GM12892 (cell line): ENCODE measurements at regions not wholly inside any gene's neighbourhood (a gene's known extent, or its start where the extent isn't known, plus 50 kb on each side); places are given as distances from the start of the nearest gene placed in this dataset.

Experiments
- DNase-seq: peaks from one replicate; pipeline ENCODE4 v3.0.0; 2011; ENCODE audit not compliant: insufficient read length
- FAIRE-seq: peaks from 2 replicates; lab custom pipeline; 2011; peaks lifted over from hg19 to GRCh38; lab: Jason Lieb, UNC
- POLR2A ChIP-seq: IDR thresholded peaks from 2 replicates; pipeline ENCODE4 v1.6.1; 2011; ENCODE audit warnings: low read depth, low read length, control low read depth
- POLR2AphosphoS5 ChIP-seq: IDR thresholded peaks from 2 replicates; pipeline ENCODE4 v1.6.1; 2011; ENCODE audit warnings: low read depth, low read length, control low read depth
- TAF1 ChIP-seq: IDR thresholded peaks from 2 replicates; pipeline ENCODE4 v1.6.1; 2011; ENCODE audit warnings: low read depth, mild to moderate bottlenecking, control low read depth, low read length, borderline replicate concordance

DNA sequence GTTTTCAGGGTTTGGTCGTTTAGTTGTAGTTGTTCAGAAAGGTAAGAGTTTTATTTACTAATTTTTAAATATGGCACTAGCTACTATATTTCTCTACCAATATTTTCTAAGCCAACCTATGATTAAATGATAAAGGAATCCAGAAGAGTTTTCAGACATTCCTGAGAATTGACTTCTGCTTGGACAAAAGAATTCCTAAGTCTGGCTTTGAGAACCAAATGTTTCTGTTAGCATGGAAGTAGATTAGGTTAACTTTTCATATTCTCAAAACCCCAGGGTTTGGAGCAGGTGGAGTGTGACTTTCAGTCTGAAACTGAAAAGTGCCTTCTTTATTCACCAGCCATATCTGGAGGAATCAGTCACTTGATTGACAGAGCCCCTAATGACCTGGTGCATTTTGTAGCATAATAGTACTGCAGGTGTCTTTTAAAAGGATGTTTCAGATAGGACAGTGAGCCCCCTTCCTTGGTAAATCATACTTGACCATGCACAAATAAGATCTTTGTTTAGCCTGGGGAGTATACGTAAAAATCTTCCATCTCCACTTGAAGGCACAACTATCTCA is 457.0 kb upstream of the ZNF462 start:
- DNase-seq (no peak), FAIRE-seq (no peak)
- no peak for TF ChIP-seq POLR2A
- no peak for TF ChIP-seq TAF1
- TF ChIP-seq POLR2AphosphoS5: no peak

DNA sequence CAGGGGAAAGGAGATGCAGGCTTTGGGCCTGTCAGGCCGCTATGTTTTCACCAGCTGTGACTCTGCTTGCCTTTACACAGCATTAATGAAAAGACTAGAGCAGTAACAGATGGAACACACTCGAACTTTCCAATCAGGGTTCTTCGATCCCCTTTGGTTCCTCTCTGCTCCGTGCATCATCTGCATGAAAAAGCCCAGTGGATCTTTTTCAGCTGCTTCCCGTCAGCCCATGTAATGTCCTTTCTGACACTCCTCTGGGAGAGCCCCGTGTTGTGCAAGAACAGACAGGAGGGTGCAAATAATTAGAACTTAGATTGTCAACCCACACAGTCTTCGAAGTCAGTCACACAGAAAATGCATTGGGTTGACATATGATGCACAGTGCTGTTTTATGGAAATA is 448.9 kb upstream of the ZNF462 start:
- FAIRE-seq: no peak
- TF ChIP-seq POLR2AphosphoS5: no peak
- no peak for TF ChIP-seq POLR2A
- no peak for TF ChIP-seq TAF1
- DNase-seq: no peak

DNA sequence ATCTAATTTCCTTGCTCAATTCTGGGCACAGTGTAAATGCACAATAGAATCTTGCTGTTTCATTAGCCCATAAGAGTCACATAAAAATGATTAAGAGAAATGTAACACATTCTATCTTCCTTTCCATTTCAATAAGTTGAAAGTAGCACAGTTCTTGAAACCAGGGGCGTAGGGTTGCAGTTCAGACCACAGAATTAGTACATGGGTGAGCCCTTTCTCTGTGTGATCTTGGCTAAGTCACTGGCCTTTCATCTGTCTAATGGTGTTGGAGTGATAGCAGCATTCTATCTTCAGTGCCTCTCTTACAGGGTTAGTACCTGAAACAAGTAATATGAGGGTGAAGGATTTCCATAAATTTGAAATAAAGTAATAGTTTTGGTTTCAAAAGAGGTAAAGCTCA is 445.3 kb upstream of the ZNF462 start:
- FAIRE-seq (no peak), DNase-seq (no peak)
- TF ChIP-seq TAF1: no peak
- TF ChIP-seq POLR2AphosphoS5: no peak
- TF ChIP-seq POLR2A: no peak

DNA sequence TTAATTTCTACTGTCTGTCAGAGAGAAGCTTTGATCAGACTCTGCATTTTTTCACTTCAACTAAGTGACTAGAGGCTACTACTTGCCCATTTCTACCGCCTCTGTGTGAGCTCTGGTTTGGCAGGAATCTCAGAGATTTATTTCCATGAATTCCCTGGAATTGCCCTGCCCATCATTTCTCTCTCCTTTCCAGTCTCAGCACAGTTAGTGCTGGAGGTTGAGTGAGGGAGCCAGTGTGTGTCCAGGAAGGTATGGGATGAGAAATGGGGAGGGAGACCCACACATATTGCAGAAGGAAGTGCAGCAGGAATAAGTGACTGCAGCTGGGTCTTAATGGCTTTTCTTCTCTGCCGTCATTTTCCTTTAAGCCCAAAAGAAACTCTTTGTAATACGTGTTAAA is 443.1 kb upstream of the ZNF462 start:
- no peak for FAIRE-seq

DNA sequence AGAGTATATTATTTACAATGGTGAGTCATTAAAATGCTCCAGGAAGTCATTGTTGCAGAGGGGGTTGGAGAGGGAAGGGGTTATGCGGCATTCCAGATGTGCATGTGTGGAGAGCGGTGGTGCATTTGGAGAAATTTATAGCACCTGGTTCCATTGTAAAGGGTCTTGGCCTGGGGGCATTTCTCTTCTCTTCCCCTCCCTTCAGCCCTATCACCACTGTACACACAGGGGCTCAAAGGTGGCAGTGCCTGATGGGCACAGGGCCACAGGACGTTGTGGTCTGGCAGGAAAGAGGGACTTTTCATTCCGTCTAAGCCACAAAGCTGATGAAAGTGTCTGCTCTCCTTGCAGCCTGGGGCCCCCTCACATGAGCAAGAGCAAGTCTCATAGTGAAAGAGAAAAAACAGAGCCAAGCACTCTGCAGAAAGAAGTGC is 442.4 kb upstream of the ZNF462 start:
- TF ChIP-seq TAF1 (no peak), POLR2A (no peak), POLR2AphosphoS5 (no peak)
- peak; percentile 82 for FAIRE-seq
- no peak for DNase-seq

More for the DNA sequence above, 443.1 kb upstream of the ZNF462 start:
- TF ChIP-seq POLR2A (no peak), POLR2AphosphoS5 (no peak), TAF1 (no peak)
- DNase-seq: no peak

DNA sequence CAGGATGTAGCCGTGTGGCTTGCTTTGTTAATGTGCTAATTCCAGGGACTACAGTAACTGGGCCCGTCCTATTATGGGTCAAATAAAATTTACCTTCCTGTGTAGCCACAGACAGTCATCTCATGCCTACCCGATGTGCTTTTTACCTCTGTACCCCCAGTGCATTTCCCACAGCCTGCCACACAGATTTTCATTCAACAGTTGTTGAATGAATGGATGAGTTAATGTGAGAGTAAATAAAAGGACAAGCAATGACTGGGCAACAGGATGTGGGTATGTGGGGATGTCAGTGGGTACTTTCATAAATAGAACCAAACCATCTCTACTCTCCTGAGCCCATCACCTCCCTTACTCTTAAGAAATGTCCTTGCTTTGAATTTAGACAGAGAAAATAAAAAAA is 441.2 kb upstream of the ZNF462 start:
- FAIRE-seq: peak; percentile 60

DNA sequence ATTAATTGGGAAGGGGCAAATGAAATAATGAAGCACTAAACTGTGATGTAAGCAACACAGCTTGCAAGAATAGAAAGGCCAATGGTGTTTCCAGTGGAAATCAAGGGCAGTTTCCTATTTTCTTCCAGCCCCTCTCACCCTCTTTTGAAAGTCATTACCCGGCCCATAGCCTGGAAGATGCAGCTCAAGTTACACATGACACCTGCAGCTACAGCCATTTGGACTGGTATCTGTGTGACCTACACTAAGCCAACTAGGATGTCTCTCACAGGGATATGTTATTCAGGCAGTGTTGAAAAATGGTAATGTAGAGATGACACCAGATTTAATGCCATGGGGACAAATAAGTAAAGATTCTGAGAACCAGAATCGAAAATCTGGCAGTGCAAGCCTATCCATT is 439.4 kb upstream of the ZNF462 start:
- DNase-seq (no peak), FAIRE-seq (no peak)
- TF ChIP-seq POLR2A (no peak), POLR2AphosphoS5 (no peak), TAF1 (no peak)

More for the DNA sequence above, 441.2 kb upstream of the ZNF462 start:
- TF ChIP-seq POLR2A: no peak
- no peak for DNase-seq

DNA sequence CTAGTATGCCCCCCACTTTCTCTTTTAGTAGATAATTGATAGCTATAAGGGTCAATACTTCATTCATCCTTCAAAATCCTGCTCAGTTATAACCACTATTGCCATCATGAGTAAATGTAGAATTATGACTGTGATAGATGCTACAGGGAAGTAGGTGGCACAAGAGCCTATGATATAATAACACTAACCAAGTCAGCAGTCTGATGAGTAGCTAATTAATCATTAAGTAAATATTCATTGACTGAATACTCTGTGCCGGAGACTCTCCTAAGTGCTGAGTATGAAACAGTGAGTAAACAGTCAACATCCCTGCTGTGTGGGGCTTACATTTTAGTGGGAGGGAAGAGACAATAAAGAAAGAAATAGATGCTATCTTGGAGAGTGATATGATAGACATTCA is 430.3 kb upstream of the ZNF462 start:
- FAIRE-seq (no peak), DNase-seq (no peak)
- TF ChIP-seq POLR2AphosphoS5 (no peak), POLR2A (no peak), TAF1 (no peak)

DNA sequence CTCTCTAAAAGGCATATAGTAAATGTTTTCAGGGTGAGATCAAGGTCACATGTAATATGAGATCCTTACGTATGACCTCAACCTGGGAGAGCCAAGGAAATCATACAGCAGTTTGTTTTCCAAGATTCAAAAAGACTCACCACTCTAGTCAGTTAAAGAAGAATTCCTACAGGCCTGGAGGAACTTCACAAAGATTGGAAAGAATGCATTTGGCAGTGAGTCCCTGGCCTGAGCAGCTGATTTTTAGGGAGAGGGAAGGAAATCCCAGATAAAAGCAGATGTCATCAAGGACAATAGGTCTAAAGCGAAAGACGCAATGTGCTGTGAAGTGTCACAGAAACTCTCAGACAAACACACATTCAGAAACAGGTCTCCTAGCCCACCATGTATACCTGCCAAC is 424.0 kb upstream of the ZNF462 start:
- DNase-seq: no peak
- TF ChIP-seq POLR2AphosphoS5: no peak
- no peak for TF ChIP-seq POLR2A
- FAIRE-seq: no peak

DNA sequence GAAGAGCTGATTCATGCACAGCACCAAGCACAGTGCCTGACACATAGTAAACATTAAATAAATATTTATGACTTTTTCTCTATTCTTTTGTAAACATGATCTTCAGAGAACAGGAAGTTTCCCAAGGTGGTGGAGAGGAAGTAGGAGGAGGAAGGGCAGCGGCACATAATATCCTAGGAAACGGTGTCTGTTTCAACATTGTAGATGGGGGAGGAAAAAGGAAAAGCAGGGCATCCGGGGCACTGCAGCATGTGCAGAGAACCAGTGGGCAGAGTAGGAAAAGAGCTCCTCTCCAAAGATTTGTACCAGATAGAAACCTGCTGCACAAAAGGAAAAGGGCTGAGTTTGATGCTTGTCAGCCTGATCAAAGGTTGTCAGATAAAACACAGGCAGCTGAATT is 421.7 kb upstream of the ZNF462 start:
- no peak for TF ChIP-seq POLR2AphosphoS5
- no peak for TF ChIP-seq TAF1
- TF ChIP-seq POLR2A: no peak
- no peak for DNase-seq
- no peak for FAIRE-seq

DNA sequence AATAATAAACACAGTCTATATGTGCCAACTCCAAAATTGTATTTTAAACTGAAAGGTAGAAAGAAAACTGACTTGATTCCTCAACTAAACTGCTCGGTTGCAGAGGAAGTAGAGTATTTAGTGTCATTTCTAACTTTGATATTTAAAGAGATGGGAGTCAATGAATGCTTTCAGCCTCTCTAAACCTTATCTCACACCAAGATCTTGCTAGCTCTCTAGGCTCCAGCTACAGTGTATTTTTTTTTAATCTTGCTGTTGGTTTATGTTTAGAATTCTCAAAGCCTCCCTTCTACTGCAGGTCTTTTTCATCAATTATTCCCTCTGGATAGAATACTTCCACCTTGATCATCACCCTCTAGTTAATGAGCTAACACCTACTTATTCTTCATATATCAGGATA is 419.4 kb upstream of the ZNF462 start:
- FAIRE-seq: no peak

DNA sequence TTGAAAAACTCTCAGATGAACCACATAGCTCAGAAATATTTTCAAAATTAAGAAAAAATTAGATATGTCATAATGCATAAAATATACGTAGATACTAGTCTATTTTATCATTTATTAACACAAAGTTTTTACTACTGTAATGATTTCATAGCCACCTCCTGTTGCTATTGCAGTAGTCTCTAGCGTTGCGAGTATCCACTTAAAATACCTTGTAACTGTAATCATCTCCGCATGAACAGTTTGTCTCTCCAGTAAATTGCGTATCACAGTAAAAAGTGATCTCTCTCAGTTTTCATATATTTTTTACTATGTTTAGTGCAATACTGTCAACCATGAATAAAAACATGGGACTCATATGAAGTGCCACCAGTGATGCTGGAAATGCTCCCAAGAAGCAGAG is 417.9 kb upstream of the ZNF462 start:
- FAIRE-seq: no peak
- no peak for DNase-seq
- TF ChIP-seq TAF1 (no peak), POLR2AphosphoS5 (no peak), POLR2A (no peak)

More for the DNA sequence above, 419.4 kb upstream of the ZNF462 start:
- no peak for TF ChIP-seq TAF1
- no peak for TF ChIP-seq POLR2A
- no peak for TF ChIP-seq POLR2AphosphoS5
- no peak for DNase-seq

DNA sequence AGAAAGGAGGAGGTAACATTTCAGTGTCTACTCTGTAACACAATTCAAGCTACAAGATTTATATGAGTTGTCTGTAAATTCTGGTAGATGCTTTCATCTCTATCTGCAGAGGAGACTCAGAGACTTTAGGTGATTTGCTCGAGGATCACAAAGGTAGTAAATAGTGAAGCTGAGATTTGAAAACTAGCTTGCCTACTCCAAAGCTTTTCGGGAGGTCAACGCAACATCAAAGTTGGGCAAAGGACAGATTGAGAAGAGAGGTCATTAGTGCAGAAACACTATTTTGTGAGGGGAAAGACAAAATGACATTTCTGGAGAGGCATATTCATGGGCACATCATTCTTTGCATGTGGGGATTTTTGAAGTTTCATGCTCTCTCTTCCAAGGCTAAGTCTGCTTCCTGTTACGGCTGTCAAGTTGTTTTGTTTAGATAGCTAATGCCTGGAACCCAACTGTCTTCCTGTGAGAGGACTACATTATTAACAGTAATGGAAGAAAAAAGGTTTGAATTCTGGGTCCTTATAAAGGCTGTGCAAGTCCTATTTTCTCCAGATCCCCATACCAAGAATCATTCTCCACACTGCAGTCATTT is 413.5 kb upstream of the ZNF462 start:
- DNase-seq (no peak), FAIRE-seq (no peak)
- TF ChIP-seq POLR2A: no peak
- TF ChIP-seq TAF1: no peak
- TF ChIP-seq POLR2AphosphoS5: no peak
